ENCODE measurements at regions not wholly inside any gene's neighbourhood (a gene's known extent, or its start where the extent isn't known, plus 50 kb on each side); places are given as distances from the start of the nearest gene placed in this dataset.

DNA sequence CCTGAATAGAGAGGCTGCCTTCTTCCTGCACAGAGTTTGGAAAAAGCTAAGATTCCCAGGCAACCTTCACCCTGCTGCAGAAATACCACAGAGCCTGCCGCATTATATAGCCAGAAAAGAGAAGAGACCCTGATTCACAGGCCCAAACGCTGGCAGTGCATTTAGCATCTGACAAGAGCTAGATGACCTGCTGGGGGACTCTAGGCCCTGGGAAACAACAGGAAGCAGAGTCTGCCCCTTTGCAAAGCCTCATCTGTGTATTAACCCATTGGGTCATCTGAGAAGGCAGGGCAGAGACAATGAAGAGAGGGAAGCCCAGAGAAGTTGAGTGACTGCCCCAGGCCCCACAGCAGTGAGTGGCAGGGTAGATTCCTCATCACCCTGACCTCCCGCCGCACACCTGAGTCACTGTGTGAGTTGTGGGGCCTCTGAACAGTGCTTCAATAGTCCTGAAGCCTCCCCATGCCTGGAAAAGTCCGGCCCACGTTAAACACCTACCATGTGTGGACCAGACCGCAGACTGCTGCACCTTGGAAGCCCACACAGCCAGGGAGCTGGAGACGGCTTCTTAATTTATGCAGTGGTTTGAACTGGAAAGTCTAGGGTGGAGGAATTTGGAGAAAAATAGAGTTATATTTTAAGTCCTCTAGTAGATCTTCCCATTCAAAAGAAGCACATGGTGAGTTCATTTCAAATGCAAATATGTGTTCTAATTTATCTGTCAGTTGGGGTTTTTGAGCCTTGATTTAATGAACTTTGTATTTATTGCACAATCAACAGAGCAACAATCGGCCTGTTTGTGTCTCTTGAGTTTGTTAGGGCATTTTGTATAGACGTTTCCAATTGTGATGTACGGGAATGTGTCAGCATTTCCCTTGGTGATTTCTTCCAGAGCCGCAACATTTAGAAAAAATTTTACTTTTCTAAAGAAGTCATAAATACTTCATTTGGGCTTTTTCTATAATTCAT is 80.4 kb upstream of the GPR26 start:
- intact Hi-C loops (cut with micrococcal nuclease): no loop called here

GRCh38 chr10:123587110-123587509 is 79.0 kb upstream of the GPR26 start:
- intact Hi-C loops (cut with micrococcal nuclease): no loop called here

DNA sequence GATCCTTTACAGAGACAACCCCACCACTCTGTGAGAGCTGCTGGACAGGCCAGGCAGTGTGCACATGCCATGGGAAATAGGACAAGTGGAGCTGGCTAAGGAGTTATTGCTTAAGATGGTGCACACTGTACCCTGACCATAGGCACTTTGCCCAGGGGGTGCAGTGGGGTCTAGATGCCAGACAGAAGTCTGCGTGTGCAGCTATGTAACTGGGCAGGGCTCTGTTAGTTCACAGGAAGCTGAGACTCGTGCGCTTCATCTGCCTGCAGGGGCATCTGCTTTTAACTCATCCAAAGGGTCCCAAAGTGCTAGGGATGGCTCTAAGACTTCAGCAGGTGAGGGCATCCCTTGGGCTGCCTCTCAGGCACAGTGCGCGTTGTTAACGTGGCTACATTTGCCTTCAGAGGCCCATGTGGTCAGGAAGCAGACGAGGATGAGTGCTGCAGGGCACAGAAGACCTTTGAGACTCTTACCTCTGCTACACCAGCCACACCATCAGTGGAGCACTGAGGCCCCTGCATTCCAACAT is 77.7 kb upstream of the GPR26 start:
- intact Hi-C loops (cut with micrococcal nuclease): no loop called here

DNA sequence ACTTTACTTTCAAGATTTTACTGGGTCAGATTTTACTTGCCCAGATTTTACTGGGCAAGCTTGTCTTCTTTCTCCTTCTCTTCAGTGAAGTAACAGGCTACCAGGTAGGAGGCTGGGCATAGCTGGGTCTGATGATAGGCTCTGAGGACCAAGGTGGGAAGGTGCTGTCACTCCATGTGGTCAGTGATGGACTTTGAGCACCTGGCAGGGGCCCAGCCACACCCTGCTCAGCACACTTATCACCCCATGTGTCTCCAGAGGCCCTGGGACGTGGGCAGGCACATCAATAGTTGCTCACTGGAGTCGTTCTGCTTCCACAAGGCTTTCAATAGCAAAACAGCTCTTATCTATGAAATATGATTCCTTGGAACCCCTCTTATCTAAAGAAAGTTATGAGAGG is 70.5 kb upstream of the GPR26 start:
- intact Hi-C loops (cut with micrococcal nuclease): no loop called here

GRCh38 chr10:123597676-123598075 is 68.5 kb upstream of the GPR26 start:
- intact Hi-C loops (cut with micrococcal nuclease): no loop called here

GRCh38 chr10:123599366-123599849 is 66.7 kb upstream of the GPR26 start:
- intact Hi-C loops (cut with micrococcal nuclease): no loop called here

DNA sequence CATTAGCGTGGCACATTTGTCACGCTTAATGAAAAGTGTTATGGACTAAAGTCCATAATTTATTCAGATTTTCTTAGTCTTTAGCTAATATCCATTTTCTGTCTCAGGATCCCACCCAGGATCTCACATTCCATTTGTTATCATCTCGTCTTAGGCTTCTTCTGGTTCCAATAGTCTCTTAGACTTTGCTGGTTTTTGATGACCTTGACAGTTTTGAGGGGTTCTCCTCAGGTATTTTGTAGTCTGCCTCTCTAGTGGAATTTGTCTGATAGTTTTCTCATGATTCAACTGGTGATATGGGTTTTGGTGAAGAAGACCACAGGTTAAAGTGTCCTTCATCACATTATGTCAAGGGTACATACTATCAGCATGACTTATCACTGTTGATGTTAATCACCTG is 66.0 kb upstream of the GPR26 start:
- intact Hi-C loops (cut with micrococcal nuclease): no loop called here

- intact Hi-C loops (cut with micrococcal nuclease): no loop called here
Observed at GRCh38 chr10:123603130-123603529, 63.0 kb upstream of the GPR26 start.

- intact Hi-C loops (cut with micrococcal nuclease): no loop called here
Observed at GRCh38 chr10:123604506-123604905, 61.6 kb upstream of the GPR26 start.

GRCh38 chr10:123606006-123606405 is 60.1 kb upstream of the GPR26 start:
- intact Hi-C loops (cut with micrococcal nuclease): no loop called here

GRCh38 chr10:123606955-123607354 is 59.2 kb upstream of the GPR26 start:
- intact Hi-C loops (cut with micrococcal nuclease): no loop called here

DNA sequence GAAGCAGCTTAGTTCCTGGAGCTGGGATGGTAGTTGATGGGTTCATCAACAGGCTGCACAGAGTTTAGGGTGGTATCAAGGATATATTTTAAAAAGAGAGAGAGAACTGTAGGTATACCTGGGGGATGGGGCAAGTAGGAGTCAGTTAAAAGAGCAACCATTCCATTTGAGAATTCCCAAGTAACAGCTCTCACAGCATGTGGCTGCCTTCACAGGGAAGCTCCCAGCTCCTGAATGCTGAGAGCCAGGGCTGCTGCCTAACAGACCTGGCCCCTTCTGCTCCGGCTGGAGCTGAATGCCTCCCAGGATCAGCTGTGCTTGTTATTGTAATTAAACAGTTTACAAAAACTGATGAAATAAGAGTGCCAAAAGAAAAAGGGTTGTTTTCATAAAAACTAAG is 58.8 kb upstream of the GPR26 start:
- intact Hi-C loops (cut with micrococcal nuclease): no loop called here

DNA sequence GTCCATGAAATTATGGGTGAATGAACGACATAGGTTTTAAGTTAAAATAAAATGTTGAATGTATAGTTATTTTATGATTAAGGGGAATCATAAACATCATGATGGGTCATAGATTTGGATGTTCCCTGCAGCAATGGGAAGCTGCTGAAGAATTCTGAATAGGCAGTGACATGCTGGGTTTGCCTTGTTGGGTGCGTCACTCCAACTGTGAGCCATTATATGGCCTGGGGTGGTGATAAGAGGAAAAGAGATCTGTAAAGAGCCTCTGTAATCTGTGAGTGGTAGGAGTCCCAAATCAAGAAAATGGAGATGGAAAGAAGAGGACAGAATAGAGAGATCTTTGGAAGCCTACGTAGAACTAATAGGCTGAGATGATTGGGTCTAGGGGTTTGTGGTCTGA is 58.1 kb upstream of the GPR26 start:
- intact Hi-C loops (cut with micrococcal nuclease): no loop called here

DNA sequence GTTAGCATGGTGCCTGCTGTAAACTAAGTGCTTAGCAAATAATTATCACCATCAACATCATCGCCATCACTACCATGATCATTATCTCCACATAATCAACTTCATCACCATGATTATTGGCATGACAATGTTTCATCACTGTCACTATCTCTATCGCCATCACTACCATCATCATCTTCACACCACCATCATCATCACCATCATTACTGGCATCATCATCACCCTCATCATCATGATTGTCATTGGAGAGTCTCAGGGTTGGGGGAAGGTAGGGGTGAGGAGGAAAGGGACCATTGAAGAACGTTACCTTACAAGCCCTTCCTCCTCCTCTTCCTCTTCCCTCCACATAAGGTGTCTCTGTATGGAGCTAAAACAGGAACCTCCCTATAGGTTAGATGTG is 54.9 kb upstream of the GPR26 start:
- intact Hi-C loops (cut with micrococcal nuclease): no loop called here

GRCh38 chr10:123611876-123612275 is 54.3 kb upstream of the GPR26 start:
- intact Hi-C loops (cut with micrococcal nuclease): no loop called here

DNA sequence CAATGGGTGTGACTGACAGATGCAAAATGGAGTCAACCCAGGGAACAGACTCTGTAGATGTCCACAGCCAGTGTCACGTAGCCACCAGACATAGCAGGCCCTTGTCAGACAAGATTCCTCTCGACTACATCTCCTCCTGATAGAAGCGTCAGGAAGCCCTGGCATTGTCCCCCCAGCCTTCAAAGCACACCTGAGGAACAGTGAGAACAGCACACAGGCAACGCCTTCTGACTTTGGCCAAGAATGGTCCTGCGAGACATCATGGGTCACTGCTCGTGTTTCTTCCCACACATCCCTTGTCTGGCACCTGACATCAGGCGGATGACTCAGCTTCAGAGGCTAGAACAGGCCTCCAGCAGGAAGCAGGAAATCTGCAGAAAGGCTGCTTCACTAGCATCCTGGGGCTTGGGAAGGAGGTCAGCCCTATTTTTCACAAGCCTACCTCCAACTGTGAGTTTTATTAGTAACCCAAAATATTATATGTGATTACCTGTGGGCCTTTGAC is 52.8 kb upstream of the GPR26 start:
- intact Hi-C loops (cut with micrococcal nuclease): no loop called here

GRCh38 chr10:123614888-123615287 is 51.3 kb upstream of the GPR26 start:
- intact Hi-C loops (cut with micrococcal nuclease): no loop called here

All from T-helper 1 cell treated with Interleukin-12 subunit alpha and Interleukin-12 subunit beta and Interleukin-4 antibody, amounts not matched to agents 30 ng/mL and 1 ng/mL, for 36 hours (primary cell).